HG03139 (cell line): ENCODE measurements at regions not wholly inside any gene's neighbourhood (a gene's known extent, or its start where the extent isn't known, plus 50 kb on each side); places are given as distances from the start of the nearest gene placed in this dataset.

Source experiments
- ATAC-seq: cut with Tn5 transposase; IDR thresholded peaks from one replicate; pipeline ENCODE4 v1.9.1; 2021; ENCODE audit not compliant: unreplicated experiment

- no peak for ATAC-seq
Observed at GRCh38 chr3:24830230-24831152, 335.8 kb upstream of the THRB start.

GRCh38 chr3:24831221-24831620, 336.6 kb upstream of the THRB start:
- ATAC-seq, result no peak

GRCh38 chr3:24832891-24833290, 338.2 kb upstream of the THRB start:
- ATAC-seq, result no peak

GRCh38 chr3:24834442-24834841, 339.8 kb upstream of the THRB start:
- ATAC-seq, result no peak

DNA sequence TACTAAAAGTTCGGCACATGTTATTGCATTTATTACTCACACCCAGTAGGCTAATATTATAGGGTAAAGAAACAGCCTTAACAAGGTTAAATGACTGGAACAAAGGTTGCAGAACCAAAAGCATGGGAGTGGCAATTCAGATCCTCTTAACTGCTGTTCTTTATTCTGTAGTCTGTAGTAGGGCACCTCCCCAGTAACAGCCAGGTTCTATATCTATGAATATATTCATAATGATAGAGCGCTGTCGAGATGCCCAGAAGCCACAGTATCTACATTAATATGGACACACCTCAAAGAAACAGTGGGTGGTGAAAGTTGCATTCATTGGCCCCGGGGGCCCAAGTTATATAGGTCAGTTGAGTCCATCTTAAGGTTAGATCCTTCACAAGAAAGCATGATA, 340.9 kb upstream of the THRB start:
- no peak for ATAC-seq

DNA sequence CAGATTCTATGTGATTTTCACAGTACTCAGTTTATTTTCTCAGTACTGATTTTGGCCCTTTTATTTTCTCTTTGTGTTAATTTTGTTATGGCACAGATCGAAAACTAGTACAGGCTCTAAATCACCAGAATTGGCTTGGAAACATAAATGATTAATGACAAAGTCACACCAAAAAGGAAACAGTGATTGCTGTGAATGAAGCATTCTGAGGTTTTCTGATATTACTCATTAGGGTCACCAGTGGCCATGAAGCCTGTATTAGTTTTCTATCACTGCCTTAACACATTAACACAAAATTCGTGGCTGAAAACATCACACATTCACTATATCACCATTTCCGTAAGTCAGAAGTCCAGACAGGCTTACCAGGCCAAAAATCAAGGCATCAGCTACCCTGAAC, 343.0 kb upstream of the THRB start:
- no peak for ATAC-seq

- no peak for ATAC-seq
Observed at GRCh38 chr3:24838533-24838932, 343.9 kb upstream of the THRB start.

DNA sequence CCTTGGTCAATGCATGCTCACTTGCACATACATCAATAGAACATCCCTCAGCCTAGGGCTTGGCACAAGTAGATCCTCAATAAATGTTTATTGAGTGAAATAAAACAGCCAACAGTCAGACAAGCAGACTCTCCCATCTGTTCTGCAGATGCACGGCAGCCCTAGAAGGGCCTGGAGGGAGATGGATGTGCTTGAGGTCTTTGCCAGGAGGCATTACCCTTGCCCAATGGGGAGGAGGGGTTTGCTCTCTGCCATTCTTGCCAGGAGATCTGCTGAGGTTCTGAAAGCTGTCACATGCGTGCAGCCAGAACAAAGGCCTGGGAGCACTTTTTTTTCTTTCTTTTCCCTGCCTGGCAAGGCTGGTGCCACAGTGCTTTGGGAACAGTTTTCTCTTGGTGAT, 349.3 kb upstream of the THRB start:
- ATAC-seq, result no peak

GRCh38 chr3:24845524-24846155, 351.0 kb upstream of the THRB start:
- ATAC-seq, result no peak

DNA sequence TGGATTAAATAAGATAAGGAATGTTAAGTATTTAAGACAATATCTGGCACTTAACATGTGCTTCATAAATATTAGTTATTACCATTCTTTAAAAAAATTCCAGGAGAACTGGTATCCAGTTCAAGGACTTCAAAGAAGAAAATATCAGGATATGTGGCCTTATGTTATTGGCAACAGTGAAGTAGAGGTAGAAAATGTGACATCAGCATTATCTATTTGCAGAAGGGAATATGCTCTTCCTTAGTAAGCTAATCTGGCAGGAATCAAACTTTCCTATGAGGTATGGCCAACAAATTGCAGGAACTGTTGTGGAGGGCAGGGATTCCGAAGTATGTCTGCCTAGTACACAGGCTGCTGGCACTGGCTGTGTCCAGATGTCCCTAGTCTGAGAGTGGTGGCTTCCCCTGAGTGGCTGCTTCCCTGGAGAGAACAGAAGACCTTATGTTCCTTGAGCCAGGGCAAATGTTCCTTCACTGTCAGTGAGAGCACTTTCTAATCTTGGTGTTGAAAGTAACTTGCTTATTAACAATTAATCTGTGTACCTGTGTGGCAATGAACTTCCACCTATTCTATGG, 351.7 kb upstream of the THRB start:
- ATAC-seq, result no peak

DNA sequence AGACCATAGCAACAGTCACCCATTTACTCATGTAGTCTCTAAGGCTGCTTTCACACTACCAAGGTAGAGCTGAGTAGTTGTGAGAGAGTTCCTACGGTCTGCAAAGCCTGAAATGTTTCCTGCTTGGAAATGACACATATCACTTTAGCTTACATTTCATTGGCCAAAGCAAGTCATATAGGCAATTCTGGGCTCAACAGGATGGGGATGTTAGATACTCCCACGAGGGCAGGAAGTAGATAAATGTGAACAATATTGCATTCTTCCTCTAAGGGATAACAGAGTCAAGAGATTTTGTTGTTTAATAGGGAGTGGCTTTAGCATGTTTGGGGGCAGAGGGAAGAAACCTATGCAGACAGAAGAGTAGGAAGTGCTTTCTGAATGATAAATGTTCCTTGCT, 355.6 kb upstream of the THRB start:
- ATAC-seq, result no peak

GRCh38 chr3:24853685-24854490, 359.2 kb upstream of the THRB start:
- ATAC-seq, result no peak

GRCh38 chr3:24854748-24855147, 360.1 kb upstream of the THRB start:
- no peak for ATAC-seq

GRCh38 chr3:24857945-24858344, 363.3 kb upstream of the THRB start:
- no peak for ATAC-seq

GRCh38 chr3:24863215-24863614, 368.6 kb upstream of the THRB start:
- no peak for ATAC-seq

DNA sequence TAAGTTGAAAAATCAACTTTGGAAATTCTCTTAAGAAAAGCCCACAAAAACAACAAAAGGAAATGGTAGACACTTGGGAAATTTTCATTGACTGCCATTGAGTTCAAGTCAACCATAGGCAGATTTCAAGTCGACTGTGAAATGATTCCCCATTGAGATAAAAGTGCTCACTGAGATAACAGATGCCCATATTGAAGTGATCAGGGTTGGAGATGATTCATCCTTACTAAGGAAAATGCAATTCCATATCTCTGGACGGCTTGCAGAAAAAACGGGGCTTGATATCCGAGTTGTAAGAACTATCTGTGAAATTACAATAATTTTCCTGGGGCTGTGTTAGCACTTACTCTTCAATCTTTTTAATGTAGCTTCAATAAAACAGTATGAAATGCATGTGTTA, 373.1 kb upstream of the THRB start:
- no peak for ATAC-seq

- no peak for ATAC-seq
Observed at GRCh38 chr3:24881239-24881638, 386.6 kb upstream of the THRB start.

- ATAC-seq, result no peak
Observed at GRCh38 chr3:24886501-24886900, 391.9 kb upstream of the THRB start.

DNA sequence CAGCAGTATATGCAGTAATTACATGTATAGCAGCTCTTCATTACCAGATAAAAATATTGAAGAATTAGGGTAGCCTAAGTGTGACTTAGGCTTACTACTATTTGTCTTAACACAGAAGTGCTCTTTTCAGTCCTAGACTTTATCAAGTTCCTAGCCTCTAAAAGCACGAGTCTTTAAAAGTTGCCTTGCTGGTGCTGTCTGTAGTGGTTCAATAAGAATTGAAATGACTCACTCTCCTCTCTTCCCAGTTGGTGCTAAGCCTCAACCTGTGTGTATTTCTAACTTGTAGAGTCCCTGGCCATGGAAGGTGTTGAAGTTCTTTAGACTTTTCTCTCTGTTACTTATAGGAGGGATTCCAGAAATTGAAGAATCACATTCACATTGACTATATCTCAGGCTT, 395.4 kb upstream of the THRB start:
- no peak for ATAC-seq

DNA sequence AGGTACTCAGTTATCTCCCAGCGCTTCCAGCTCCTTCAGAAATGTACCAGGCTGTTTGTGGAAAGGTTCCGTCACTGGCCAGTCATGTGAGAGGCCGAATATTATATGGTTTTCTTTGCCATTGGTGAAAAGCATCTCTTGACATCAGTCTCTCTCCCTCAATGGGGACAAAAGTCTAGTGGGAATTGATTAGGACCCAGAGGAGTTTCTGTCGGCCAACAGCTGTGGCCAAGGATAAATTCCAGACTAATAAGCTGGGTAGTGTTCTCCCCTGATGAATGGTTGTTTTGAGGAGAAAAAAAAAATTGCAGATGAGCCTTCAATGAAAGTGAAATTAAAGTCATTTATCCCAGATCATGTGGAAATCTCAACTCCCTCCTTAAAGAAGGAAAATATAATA, 404.7 kb upstream of the THRB start:
- no peak for ATAC-seq

DNA sequence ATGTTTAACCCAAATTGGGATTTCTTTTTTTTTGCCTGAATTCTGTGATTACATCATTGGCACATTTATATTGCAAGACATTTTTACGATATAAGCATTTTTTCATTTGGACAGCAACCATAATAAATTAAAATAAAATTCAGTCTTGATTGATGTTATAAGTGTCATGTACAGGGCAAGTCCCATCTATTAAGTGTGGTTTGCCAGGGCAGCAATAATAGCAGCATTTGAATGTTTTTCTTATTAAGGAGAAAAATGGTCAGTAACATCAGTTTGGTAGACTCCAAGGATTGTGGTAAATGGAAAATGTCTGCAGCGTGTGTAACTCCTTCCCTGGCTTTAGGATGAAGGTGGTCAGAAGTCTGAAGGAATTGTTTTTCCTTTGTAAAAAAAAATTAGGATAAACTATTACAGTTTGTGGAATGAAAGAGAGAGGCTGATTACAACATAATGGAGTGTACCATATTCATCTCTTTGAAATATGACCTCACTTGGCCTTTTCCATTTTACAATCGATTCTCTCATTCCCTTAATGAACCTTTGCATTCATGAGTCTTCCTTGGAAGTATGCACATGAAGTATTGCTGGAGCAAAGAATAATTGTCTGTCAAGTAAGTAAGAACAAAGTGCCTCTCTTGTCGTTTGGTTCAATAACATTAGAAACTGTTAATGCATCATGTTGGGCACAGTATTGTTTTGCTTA, 405.4 kb upstream of the THRB start:
- no peak for ATAC-seq
